Loucy (cell line): ENCODE measurements at regions not wholly inside any gene's neighbourhood (a gene's known extent, or its start where the extent isn't known, plus 50 kb on each side); places are given as distances from the start of the nearest gene placed in this dataset.

Experiments
- CTCF ChIP-seq: fragments of 200-600 bp; sonication (generic); conservative IDR thresholded peaks from 2 replicates; pipeline ENCODE4 v1.5.1; 2014; ENCODE audit warnings: mild to moderate bottlenecking, antibody characterized with exemption, low read length
- EZH2phosphoT487 ChIP-seq: fragments of 200-600 bp; IDR thresholded peaks from 2 replicates; pipeline ENCODE4 v1.6.1; 2018; ENCODE audit warnings: antibody characterized with exemption, mild to moderate bottlenecking, moderate library complexity, borderline replicate concordance

GRCh38 chr5:35374584-35374983 is 144.3 kb upstream of the PRLR start:
- TF ChIP-seq CTCF (no peak), EZH2phosphoT487 (no peak)
